Spinal cord (tissue), 9 donors: ENCODE measurements at regions not wholly inside any gene's neighbourhood (a gene's known extent, or its start where the extent isn't known, plus 50 kb on each side); places are given as distances from the start of the nearest gene placed in this dataset.
"Not testable (repeated sequence)": the region's sequence is repeated elsewhere in the genome, so short reads cannot be mapped to it uniquely, and the experiment has no call there.

Experiments used
- DNase-seq, 6 donors: peaks; one replicate each; pipeline versions ENCODE4 v3.0.0 to v3.0.0-alpha.2; 2013 to 2015; ENCODE audit warnings: low spot score in 6 of 6, low read depth in 4 of 6
- H3K27ac ChIP-seq: one replicate; pipeline ENCODE4 v1.5.1; 2013; ENCODE audit warnings: low read depth, low read length, control low read depth
- H3K27me3 ChIP-seq: one replicate; pipeline ENCODE4 v1.6.1; 2013; ENCODE audit warnings: low read length; ENCODE audit not compliant: control insufficient read depth, insufficient read depth
- H3K36me3 ChIP-seq: one replicate; pipeline ENCODE4 v1.6.1; 2013; ENCODE audit warnings: low read length; ENCODE audit not compliant: control insufficient read depth, insufficient read depth
- H3K4me1 ChIP-seq: one replicate; pipeline ENCODE4 v1.6.1; 2013; ENCODE audit warnings: low read length; ENCODE audit not compliant: control insufficient read depth, insufficient read depth
- H3K4me3 ChIP-seq: one replicate; pipeline ENCODE4 v1.5.1; 2013; ENCODE audit warnings: low read depth, low read length, control low read depth
- H3K9me3 ChIP-seq: one replicate; pipeline ENCODE4 v1.6.1; 2013; ENCODE audit warnings: low read length; ENCODE audit not compliant: control insufficient read depth, insufficient read depth
- WGBS: methylation state at CpG from one replicate; pipeline ENCODE4 v1.1.5; 2013; ENCODE audit warnings: missing lambda C conversion rate; ENCODE audit not compliant: insufficient coverage; 5-methylcytosine and 5-hydroxymethylcytosine counted together
- donor health status: healthy.

DNA sequence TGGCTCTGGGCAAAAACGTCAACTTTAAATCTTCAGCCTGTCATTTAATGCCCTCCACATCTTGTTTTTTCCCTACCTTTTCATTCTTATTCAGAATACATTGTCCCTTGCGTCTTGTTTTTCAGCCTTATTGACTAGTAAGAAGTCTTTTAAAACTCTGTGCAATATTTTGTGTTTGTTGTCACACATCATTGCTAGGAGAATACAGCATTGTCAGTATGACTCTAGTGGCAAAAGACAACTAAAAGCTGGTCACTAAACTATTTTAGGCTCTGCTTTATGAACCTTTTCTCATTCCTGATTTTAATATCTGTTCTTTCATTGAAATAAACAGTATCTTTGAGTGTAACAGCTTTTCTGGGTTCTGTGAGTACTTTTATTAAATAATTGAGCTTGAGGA is 447.8 kb upstream of the CCDC179 start:
- H3K36me3 ChIP-seq = no peaks in the 10 kb centered on the region
- H3K4me1 ChIP-seq = no peaks in the 10 kb centered on the region
- no peak for DNase-seq
- H3K4me3 ChIP-seq = no peak overlapping the region
- H3K9me3 ChIP-seq = no peaks in the 10 kb centered on the region
- WGBS = no CpG with 5 or more reads among the region's 2 CpGs
- no peaks in the 10 kb centered on the region for H3K27me3 ChIP-seq
- H3K27ac ChIP-seq = no peak overlapping the region

- no CpG with 5 or more reads among the region's 1 CpG for WGBS
- no peak for DNase-seq
- Histone ChIP-seq H3K36me3 (no peaks in the 10 kb centered on the region), H3K9me3 (no peaks in the 10 kb centered on the region), H3K4me1 (no peaks in the 10 kb centered on the region), H3K4me3 (no peak overlapping the region), H3K27ac (no peak overlapping the region), H3K27me3 (no peaks in the 10 kb centered on the region)
Measured at GRCh38 chr11:23310276-23310675, 450.0 kb upstream of the CCDC179 start.

- DNase-seq = peak in 4 of 6 donors; percentile 31 to 94 (median 42)
- H3K27me3 ChIP-seq = no peaks in the 10 kb centered on the region
Measured at GRCh38 chr11:23311986-23312940, 452.0 kb upstream of the CCDC179 start.

DNA sequence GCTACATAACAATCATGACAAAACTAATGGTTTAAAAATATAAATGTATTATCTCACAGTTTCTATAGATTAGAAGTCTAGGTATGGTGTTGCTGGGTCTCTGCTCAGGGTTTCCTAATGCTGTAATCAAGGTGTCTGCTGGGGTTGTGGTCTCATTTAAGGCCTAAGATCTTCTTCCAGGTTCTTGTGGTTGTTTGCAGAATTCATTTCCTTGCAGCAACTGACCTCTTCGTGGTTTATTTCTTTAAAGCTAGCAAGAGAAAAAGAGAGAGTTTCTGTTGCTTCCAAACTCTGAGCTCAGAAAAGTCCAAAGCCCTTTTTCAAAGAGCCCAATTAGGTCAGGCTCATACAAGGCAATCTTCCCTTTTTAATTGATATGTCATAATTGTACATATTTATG is 452.7 kb upstream of the CCDC179 start:
- no CpG with 5 or more reads among the region's 1 CpG for WGBS
- no peaks in the 10 kb centered on the region for H3K4me1 ChIP-seq
- peak in 1 of 6 donors; percentile 36 for DNase-seq
- no peak overlapping the region for H3K27ac ChIP-seq
- H3K27me3 ChIP-seq = no peaks in the 10 kb centered on the region
- no peak overlapping the region for H3K4me3 ChIP-seq
- no peaks in the 10 kb centered on the region for H3K36me3 ChIP-seq
- H3K9me3 ChIP-seq = peaks cover 2% of the 10 kb centered on the region

More at GRCh38 chr11:23311986-23312940, 452.0 kb upstream of the CCDC179 start:
- no CpG with 5 or more reads among the region's 5 CpGs for WGBS
- Histone ChIP-seq H3K27ac (no peak overlapping the region), H3K4me1 (no peaks in the 10 kb centered on the region), H3K9me3 (peaks cover 2% of the 10 kb centered on the region), H3K36me3 (no peaks in the 10 kb centered on the region), H3K4me3 (no peak overlapping the region)

- Histone ChIP-seq H3K4me1 (no peaks in the 10 kb centered on the region), H3K9me3 (peaks cover 2% of the 10 kb centered on the region), H3K36me3 (no peaks in the 10 kb centered on the region), H3K4me3 (no peak overlapping the region), H3K27ac (no peak overlapping the region), H3K27me3 (no peaks in the 10 kb centered on the region)
- no peak for DNase-seq
- no CpG with 5 or more reads among the region's 3 CpGs for WGBS
Measured at GRCh38 chr11:23314162-23314561, 453.9 kb upstream of the CCDC179 start.

DNA sequence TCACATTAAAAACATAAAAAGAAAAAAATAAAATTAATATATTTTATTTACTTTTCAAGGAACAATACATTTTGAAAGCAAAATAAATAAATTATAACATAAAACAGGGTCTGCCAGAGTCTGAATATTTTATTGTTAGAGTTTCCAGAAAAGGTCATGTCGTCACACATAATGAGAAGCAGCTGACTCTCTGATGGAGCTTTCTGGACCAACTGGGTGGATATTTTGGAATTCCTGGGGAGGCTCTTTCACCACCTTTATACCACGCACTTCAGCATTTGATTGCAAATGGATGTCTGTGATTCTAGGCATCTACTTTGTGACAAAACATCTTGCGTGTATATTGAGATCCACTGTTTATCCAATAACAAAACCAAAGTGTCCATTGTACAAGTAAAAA is 455.0 kb upstream of the CCDC179 start:
- Histone ChIP-seq H3K9me3 (peaks cover 2% of the 10 kb centered on the region), H3K36me3 (no peaks in the 10 kb centered on the region), H3K4me3 (no peak overlapping the region), H3K4me1 (no peaks in the 10 kb centered on the region), H3K27me3 (no peaks in the 10 kb centered on the region), H3K27ac (no peak overlapping the region)
- WGBS = no CpG with 5 or more reads among the region's 3 CpGs
- no peak for DNase-seq

DNA sequence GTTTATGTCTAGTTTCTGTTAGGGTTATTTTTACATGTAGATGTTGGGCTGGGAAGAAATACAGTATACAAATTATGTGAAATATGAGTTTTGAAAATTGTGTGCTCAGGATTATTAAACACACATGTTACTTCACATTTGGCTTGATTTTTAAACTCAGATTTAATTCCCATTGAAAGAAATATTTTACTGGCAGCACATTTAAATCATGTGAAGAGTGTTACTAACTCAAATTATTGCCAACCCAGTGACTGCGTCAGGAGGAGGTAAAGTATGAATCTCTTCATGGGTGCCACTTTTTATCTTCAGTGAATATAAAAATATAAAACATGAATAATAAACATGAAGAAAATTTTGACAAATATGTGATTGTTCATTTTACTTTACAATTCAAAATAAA is 457.5 kb upstream of the CCDC179 start:
- Histone ChIP-seq H3K9me3 (peaks cover 4% of the 10 kb centered on the region), H3K4me3 (no peak overlapping the region), H3K27me3 (no peaks in the 10 kb centered on the region), H3K4me1 (no peaks in the 10 kb centered on the region), H3K27ac (no peak overlapping the region), H3K36me3 (no peaks in the 10 kb centered on the region)
- WGBS = no CpG with 5 or more reads among the region's 1 CpG
- peak in 1 of 6 donors; percentile 24 for DNase-seq

DNA sequence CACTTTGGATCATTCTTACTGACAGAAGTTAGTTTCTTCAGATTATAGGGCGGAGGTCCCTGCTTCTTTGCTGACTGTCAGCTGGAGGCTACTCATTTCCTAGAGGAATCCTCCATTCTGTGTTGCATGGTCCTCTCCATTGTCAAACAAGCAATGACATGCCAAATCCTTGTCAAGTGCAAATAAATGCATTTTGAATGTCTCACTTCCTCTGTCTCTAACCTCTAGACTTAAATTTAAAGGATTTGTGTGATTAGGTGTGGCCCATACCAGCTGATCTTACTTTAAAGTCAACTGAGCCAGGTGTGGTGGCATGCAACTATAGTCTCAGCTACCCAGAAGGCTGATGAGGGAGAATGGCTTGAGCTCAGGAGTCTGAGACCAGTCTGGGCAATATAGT is 458.4 kb upstream of the CCDC179 start:
- no peak for DNase-seq
- Histone ChIP-seq H3K36me3 (no peaks in the 10 kb centered on the region), H3K4me1 (no peaks in the 10 kb centered on the region), H3K9me3 (peaks cover 4% of the 10 kb centered on the region), H3K4me3 (no peak overlapping the region), H3K27me3 (no peaks in the 10 kb centered on the region), H3K27ac (no peak overlapping the region)
- WGBS = 56% methylated on average over 1 of the region's 1 CpG

- Histone ChIP-seq H3K36me3 (no peaks in the 10 kb centered on the region), H3K4me1 (no peaks in the 10 kb centered on the region), H3K9me3 (peaks cover 4% of the 10 kb centered on the region), H3K4me3 (no peak overlapping the region), H3K27me3 (no peaks in the 10 kb centered on the region), H3K27ac (no peak overlapping the region)
- DNase-seq = no peak
Measured at GRCh38 chr11:23320131-23320530, 459.9 kb upstream of the CCDC179 start.

DNA sequence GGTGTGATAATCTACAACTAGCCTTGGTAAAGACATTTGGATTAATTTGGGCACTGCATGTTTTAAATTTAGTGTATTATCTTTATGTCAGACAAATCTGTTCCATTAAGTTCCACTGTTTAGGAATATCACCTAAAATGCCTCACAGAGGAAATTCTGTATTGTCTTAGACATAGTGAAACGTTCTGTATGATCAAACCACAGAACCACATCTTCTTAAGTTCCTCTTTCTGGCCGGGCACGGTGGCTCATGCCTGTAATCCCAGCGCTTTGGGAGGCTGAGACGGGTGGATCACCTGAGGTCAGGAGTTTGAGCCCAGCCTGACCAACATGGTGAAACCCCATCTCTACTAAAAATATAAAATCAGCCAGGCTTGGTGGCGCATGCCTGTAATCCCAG is 475.3 kb upstream of the CCDC179 start:
- DNase-seq, H3K27me3 ChIP-seq, H3K27ac ChIP-seq, H3K4me1 ChIP-seq, H3K4me3 ChIP-seq, H3K9me3 ChIP-seq, H3K36me3 ChIP-seq: not testable (repeated sequence)
- 78% methylated on average over 6 of the region's 6 CpGs for WGBS
